Panc1 (cell line): ENCODE measurements at regions not wholly inside any gene's neighbourhood (a gene's known extent, or its start where the extent isn't known, plus 50 kb on each side); places are given as distances from the start of the nearest gene placed in this dataset.

Experiments used
- ATAC-seq: fragments of 200-7000 bp; cut with Tn5 transposase; 2 replicates; pipeline ENCODE4 v1.9.1; 2020; ENCODE audit warnings: mild to moderate bottlenecking, moderate library complexity
- BruUV-seq: library from RNA; stranded (reverse); fragments of 400-500 nt; replicated peaks from 2 replicates; lab custom pipeline; 2021; lab: Mats Ljungman, UMichigan
- CTCF ChIA-PET: fragments of 300-600 bp; sonication (Branson Sonifier 250); formaldehyde crosslinking; loops from one replicate; lab custom pipeline; 2022; ENCODE audit warnings: antibody characterized with exemption; lab: Charles Lee
- POLR2A ChIA-PET: fragments of 300-600 bp; sonication (Branson Sonifier 250); formaldehyde crosslinking; loops from one replicate; lab custom pipeline; 2022; ENCODE audit warnings: antibody characterized with exemption; lab: Charles Lee
- DNase-seq: peaks from one replicate; pipeline ENCODE4 v3.0.0-alpha.2; 2010; ENCODE audit warnings: low read depth, low spot score
- H3K27ac ChIP-seq: 2 replicates; pipeline ENCODE4 v1.5.1; 2011; ENCODE audit warnings: mild to moderate bottlenecking, low read length, inconsistent platforms
- H3K27me3 ChIP-seq: fragments of 200-500 bp; sonication (Bioruptor generic); 2 replicates; pipeline ENCODE4 v1.6.0; 2014; ENCODE audit warnings: low read length, inconsistent platforms; ENCODE audit not compliant: control insufficient read depth, insufficient read depth
- H3K36me3 ChIP-seq: fragments of 200-500 bp; sonication (Bioruptor generic); 2 replicates; pipeline ENCODE4 v1.5.1; 2014; ENCODE audit warnings: inconsistent platforms, mild to moderate bottlenecking, low read length, moderate library complexity; ENCODE audit not compliant: control insufficient read depth, insufficient read depth
- H3K4me1 ChIP-seq: 2 replicates; pipeline ENCODE4 v1.5.1; 2011; ENCODE audit warnings: inconsistent platforms, mild to moderate bottlenecking, low read length, moderate library complexity; ENCODE audit not compliant: control insufficient read depth, insufficient read depth
- H3K4me3 ChIP-seq, 2 experiments: 2 replicates each; pipeline ENCODE4 v1.5.1; 2011 to 2012; ENCODE audit warnings: low read depth in 2 of 2, low read length in 2 of 2, mild to moderate bottlenecking in 2 of 2, inconsistent platforms in 1 of 2, moderate library complexity in 1 of 2
- H3K9me3 ChIP-seq: fragments of 200-500 bp; sonication (Bioruptor generic); 2 replicates; pipeline ENCODE4 v1.5.1; 2014; ENCODE audit warnings: low read depth, mild to moderate bottlenecking, inconsistent platforms, low read length, moderate library complexity; ENCODE audit not compliant: control insufficient read depth, insufficient read depth
- CTCF ChIP-seq: fragments of 450-650 bp; IDR thresholded peaks from 2 replicates; pipeline ENCODE4 v1.5.1; 2017; ENCODE audit warnings: mild to moderate bottlenecking
- POLR2AphosphoS5 ChIP-seq: IDR thresholded peaks from 2 replicates; pipeline ENCODE4 v1.6.1; 2012; ENCODE audit warnings: mild to moderate bottlenecking, low read depth, low read length, moderate library complexity
- REST ChIP-seq, 2 experiments: IDR thresholded peaks; 2 replicates each; pipeline ENCODE4 v1.6.1; 2011 to 2012; ENCODE audit warnings: low read depth in 2 of 2, control low read depth in 1 of 2, low read length in 1 of 2, mild to moderate bottlenecking in 1 of 2, moderate library complexity in 1 of 2; ENCODE audit not compliant: insufficient read depth in 1 of 2
- SIN3A ChIP-seq: IDR thresholded peaks from 2 replicates; pipeline ENCODE4 v1.6.1; 2012; ENCODE audit warnings: low read depth, mild to moderate bottlenecking, low read length, moderate library complexity, borderline replicate concordance; ENCODE audit not compliant: insufficient read depth
- TCF7L2 ChIP-seq: IDR thresholded peaks from 2 replicates; pipeline ENCODE4 v1.6.1; 2011; ENCODE audit warnings: mild to moderate bottlenecking, low read depth, low read length, inconsistent platforms
- in situ Hi-C: cut with HindIII; loops from 2 replicates; pipeline ENCODE4 v1.10.0; 2016; ENCODE audit warnings: low sequenced_read_pairs, low pct_unique_long_range_greater_than_20kb
- intact Hi-C: fragments of 100-400 bp; cut with micrococcal nuclease; formaldehyde crosslinking; loops from one replicate; pipeline ENCODE4 v1.10.0; 2022; ENCODE audit not compliant: unreplicated experiment

DNA sequence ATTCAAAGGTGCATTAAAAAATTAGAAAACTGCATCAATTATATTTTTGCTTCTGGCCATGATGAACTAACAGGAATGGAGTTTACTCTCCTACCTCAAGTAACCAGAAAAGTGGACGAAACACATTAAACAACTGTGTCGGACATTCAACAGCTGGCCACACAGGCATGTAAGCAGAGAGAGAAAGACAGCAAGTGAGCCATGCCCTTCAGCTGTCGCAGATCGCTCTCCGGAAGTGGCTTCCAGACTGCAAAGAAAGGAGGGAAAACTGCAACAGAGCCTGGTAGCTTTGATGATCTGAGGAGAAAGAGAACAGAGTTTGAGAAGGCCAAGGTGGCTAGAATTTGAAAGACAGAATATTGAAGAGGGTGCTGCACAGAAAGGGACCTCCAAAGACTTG, 557.2 kb downstream of the MATN1 start:
- no peak overlapping the region for H3K27ac ChIP-seq
- no peaks in the 10 kb centered on the region for H3K36me3 ChIP-seq
- H3K4me1 ChIP-seq = no peaks in the 10 kb centered on the region
- H3K9me3 ChIP-seq = no peaks in the 10 kb centered on the region
- peaks cover 12% of the 10 kb centered on the region for H3K27me3 ChIP-seq
- ATAC-seq = no peak
- DNase-seq = no peak
- intact Hi-C loops (no loop called here), in situ Hi-C loops (no loop called here)
- BruUV-seq = no TSS peak
- CTCF ChIA-PET = no interaction called here
- TF ChIP-seq REST (IDR thresholded peaks at IDR 0.05; ENCODE audit: insufficient read depth in 1 of 2, low read depth in 2 of 2, low read length in 1 of 2) = no peak
- TF ChIP-seq SIN3A = no peak
- no peak for TF ChIP-seq TCF7L2
- no peak for TF ChIP-seq POLR2AphosphoS5
- TF ChIP-seq CTCF = no peak
- POLR2A ChIA-PET = no interaction called here
- no peak overlapping the region for H3K4me3 ChIP-seq

DNA sequence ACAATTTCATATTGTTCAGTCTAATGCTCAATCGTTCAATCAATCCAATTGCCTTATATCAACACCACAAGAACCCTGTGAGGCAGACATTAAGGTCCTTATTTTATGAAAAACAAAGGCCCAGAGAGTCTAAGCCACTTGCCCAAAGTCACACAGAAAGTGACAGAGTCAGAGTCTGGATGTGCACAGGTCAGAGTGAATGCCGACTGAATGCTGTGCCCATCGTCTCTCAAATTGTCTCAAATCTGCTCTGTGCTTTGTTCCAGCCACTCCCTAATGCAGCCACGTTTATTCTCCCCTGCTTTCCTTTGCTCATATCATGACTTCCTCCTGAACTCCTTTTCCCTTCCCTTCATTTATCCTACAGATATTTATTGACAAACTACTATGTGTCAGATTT, 558.3 kb downstream of the MATN1 start:
- H3K4me3 ChIP-seq = no peak overlapping the region
- DNase-seq (no peak), ATAC-seq (no peak)
- TF ChIP-seq REST (IDR thresholded peaks at IDR 0.05; ENCODE audit: insufficient read depth in 1 of 2, low read depth in 2 of 2, low read length in 1 of 2) (no peak), TCF7L2 (no peak), CTCF (no peak), SIN3A (no peak), POLR2AphosphoS5 (no peak)
- CTCF ChIA-PET = no interaction called here
- in situ Hi-C loops = no loop called here
- BruUV-seq = no TSS peak
- no peak overlapping the region for H3K27ac ChIP-seq
- POLR2A ChIA-PET = no interaction called here
- H3K4me1 ChIP-seq = no peaks in the 10 kb centered on the region
- no peaks in the 10 kb centered on the region for H3K36me3 ChIP-seq
- H3K9me3 ChIP-seq = no peaks in the 10 kb centered on the region
- intact Hi-C loops = no loop called here
- H3K27me3 ChIP-seq = peaks cover 10% of the 10 kb centered on the region
